ENCODE measurements at regions not wholly inside any gene's neighbourhood (a gene's known extent, or its start where the extent isn't known, plus 50 kb on each side); places are given as distances from the start of the nearest gene placed in this dataset.
"Not testable (repeated sequence)": the region's sequence is repeated elsewhere in the genome, so short reads cannot be mapped to it uniquely, and the experiment has no call there.

GRCh38 chr9:65405766-65406165 is 120.8 kb upstream of the FOXD4L5 start:
- H3K27ac ChIP-seq (ENCODE audit: poor library complexity, severe bottlenecking); H3K4me3 ChIP-seq (ENCODE audit: severe bottlenecking); H3K9me3 ChIP-seq (ENCODE audit: severe bottlenecking); H3K4me1 ChIP-seq (ENCODE audit: insufficient read depth, poor library complexity, severe bottlenecking); H3K36me3 ChIP-seq (ENCODE audit: low read depth); DNase-seq (ENCODE audit: low spot score); ATAC-seq (ENCODE audit: low read depth); H3K27me3 ChIP-seq (ENCODE audit: insufficient read depth, poor library complexity, severe bottlenecking): not testable (repeated sequence)

GRCh38 chr9:65405253-65405652 is 120.2 kb upstream of the FOXD4L5 start:
- no peak overlapping the region for H3K27ac ChIP-seq (ENCODE audit: poor library complexity, severe bottlenecking)
- no peaks in the 10 kb centered on the region for H3K4me1 ChIP-seq (ENCODE audit: insufficient read depth, poor library complexity, severe bottlenecking)
- H3K27me3 ChIP-seq (ENCODE audit: insufficient read depth, poor library complexity, severe bottlenecking), result no peaks in the 10 kb centered on the region
- H3K36me3 ChIP-seq (ENCODE audit: low read depth), result no peaks in the 10 kb centered on the region
- DNase-seq (ENCODE audit: low spot score) (no peak), ATAC-seq (ENCODE audit: low read depth) (no peak)
- no peaks in the 10 kb centered on the region for H3K9me3 ChIP-seq (ENCODE audit: severe bottlenecking)
- no peak overlapping the region for H3K4me3 ChIP-seq (ENCODE audit: severe bottlenecking)
- TF ChIP-seq CTCF (IDR thresholded peaks at IDR 0.05; ENCODE audit: poor library complexity, severe bottlenecking), result no peak

GRCh38 chr9:65404232-65405006 is 119.4 kb upstream of the FOXD4L5 start:
- ATAC-seq (ENCODE audit: low read depth) (0 out of 3 replicates have a peak, but pooled peaks have one; percentile 14), DNase-seq (ENCODE audit: low spot score) (no peak)
- no peaks in the 10 kb centered on the region for H3K36me3 ChIP-seq (ENCODE audit: low read depth)
- H3K4me3 ChIP-seq (ENCODE audit: severe bottlenecking), result no peak overlapping the region
- H3K27ac ChIP-seq (ENCODE audit: poor library complexity, severe bottlenecking), result no peak overlapping the region
- no peaks in the 10 kb centered on the region for H3K4me1 ChIP-seq (ENCODE audit: insufficient read depth, poor library complexity, severe bottlenecking)
- H3K9me3 ChIP-seq (ENCODE audit: severe bottlenecking), result no peaks in the 10 kb centered on the region
- H3K27me3 ChIP-seq (ENCODE audit: insufficient read depth, poor library complexity, severe bottlenecking), result no peaks in the 10 kb centered on the region
- TF ChIP-seq CTCF (IDR thresholded peaks at IDR 0.05; ENCODE audit: poor library complexity, severe bottlenecking), result no peak

- ATAC-seq (ENCODE audit: low read depth) (no peak), DNase-seq (ENCODE audit: low spot score) (no peak)
- Histone ChIP-seq H3K27me3 (ENCODE audit: insufficient read depth, poor library complexity, severe bottlenecking) (no peaks in the 10 kb centered on the region), H3K36me3 (ENCODE audit: low read depth) (no peaks in the 10 kb centered on the region), H3K9me3 (ENCODE audit: severe bottlenecking) (no peaks in the 10 kb centered on the region), H3K27ac (ENCODE audit: poor library complexity, severe bottlenecking) (no peak overlapping the region), H3K4me1 (ENCODE audit: insufficient read depth, poor library complexity, severe bottlenecking) (no peaks in the 10 kb centered on the region), H3K4me3 (ENCODE audit: severe bottlenecking) (no peak overlapping the region)
- no peak for TF ChIP-seq CTCF (IDR thresholded peaks at IDR 0.05; ENCODE audit: poor library complexity, severe bottlenecking)
These were observed 118.7 kb upstream of the FOXD4L5 start for GRCh38 chr9:65403721-65404120.

GRCh38 chr9:65403072-65403471 is 118.1 kb upstream of the FOXD4L5 start:
- not testable (repeated sequence) for DNase-seq (ENCODE audit: low spot score); ATAC-seq (ENCODE audit: low read depth); H3K9me3 ChIP-seq (ENCODE audit: severe bottlenecking)

GRCh38 chr9:65402206-65402870 is 117.3 kb upstream of the FOXD4L5 start:
- not testable (repeated sequence) for ATAC-seq (ENCODE audit: low read depth); H3K36me3 ChIP-seq (ENCODE audit: low read depth); H3K9me3 ChIP-seq (ENCODE audit: severe bottlenecking)

More at GRCh38 chr9:65403072-65403471, 118.1 kb upstream of the FOXD4L5 start:
- not testable (repeated sequence) for H3K4me1 ChIP-seq (ENCODE audit: insufficient read depth, poor library complexity, severe bottlenecking); H3K36me3 ChIP-seq (ENCODE audit: low read depth); H3K27ac ChIP-seq (ENCODE audit: poor library complexity, severe bottlenecking); H3K27me3 ChIP-seq (ENCODE audit: insufficient read depth, poor library complexity, severe bottlenecking); H3K4me3 ChIP-seq (ENCODE audit: severe bottlenecking)

GRCh38 chr9:65401456-65402045 is 116.5 kb upstream of the FOXD4L5 start:
- ATAC-seq (ENCODE audit: low read depth); DNase-seq (ENCODE audit: low spot score); H3K4me3 ChIP-seq (ENCODE audit: severe bottlenecking); H3K27ac ChIP-seq (ENCODE audit: poor library complexity, severe bottlenecking); H3K9me3 ChIP-seq (ENCODE audit: severe bottlenecking); H3K4me1 ChIP-seq (ENCODE audit: insufficient read depth, poor library complexity, severe bottlenecking); H3K36me3 ChIP-seq (ENCODE audit: low read depth); H3K27me3 ChIP-seq (ENCODE audit: insufficient read depth, poor library complexity, severe bottlenecking): not testable (repeated sequence)

More at GRCh38 chr9:65402206-65402870, 117.3 kb upstream of the FOXD4L5 start:
- H3K27me3 ChIP-seq (ENCODE audit: insufficient read depth, poor library complexity, severe bottlenecking); H3K4me1 ChIP-seq (ENCODE audit: insufficient read depth, poor library complexity, severe bottlenecking); H3K27ac ChIP-seq (ENCODE audit: poor library complexity, severe bottlenecking); DNase-seq (ENCODE audit: low spot score); H3K4me3 ChIP-seq (ENCODE audit: severe bottlenecking): not testable (repeated sequence)
